K562 (cell line): ENCODE measurements at regions not wholly inside any gene's neighbourhood (a gene's known extent, or its start where the extent isn't known, plus 50 kb on each side); places are given as distances from the start of the nearest gene placed in this dataset.

Experiments used
- ATAC-seq: fragments of 200-7000 bp; cut with Tn5 transposase; 3 replicates; pipeline ENCODE4 v1.9.1; 2020; ENCODE audit warnings: moderate library complexity
- BruUV-seq: library from RNA; stranded (reverse); fragments of 400-500 nt; replicated peaks from 2 replicates; lab custom pipeline; 2021; lab: Mats Ljungman, UMichigan
- CTCF ChIA-PET: fragments of 300-600 bp; formaldehyde crosslinking; extraction: SDS; loops from one replicate; lab custom pipeline; 2021; ENCODE audit warnings: low intra/inter-chr PET ratio; lab: Yijun Ruan, JAX
- POLR2A ChIA-PET: fragments of 300-600, 350-650 bp; sonication (Branson Sonifier 250); formaldehyde crosslinking; extraction: SDS; loops from one replicate; lab custom pipeline; 2021; ENCODE audit warnings: antibody characterized with exemption, inconsistent platforms; lab: Yijun Ruan, JAX
- DNase-seq, 4 experiments: peaks; one replicate each; pipeline versions ENCODE4 v3.0.0 to v3.0.0-alpha.2; 2011 to 2018; ENCODE audit warnings: low spot score in 3 of 4, mixed read lengths in 3 of 4; ENCODE audit errors: extremely low read depth in 1 of 4
- FAIRE-seq: peaks from 2 replicates; lab custom pipeline; 2011; peaks lifted over from hg19 to GRCh38; lab: Jason Lieb, UNC
- H2AFZ ChIP-seq: 2 replicates; pipeline ENCODE4 v1.6.0; 2011; ENCODE audit warnings: low read depth, low read length, control low read depth, inconsistent platforms
- H3K27ac ChIP-seq: fragments of 200-600 bp; 3 replicates; pipeline ENCODE4 v1.8.0; 2011; ENCODE audit warnings: low read depth, mild to moderate bottlenecking, control low read depth, inconsistent platforms, low read length, moderate library complexity, mixed read lengths; ENCODE audit errors: extremely low read depth
- H3K27me3 ChIP-seq, 2 experiments: fragments of 300-600 bp in 1 of 2; 2 replicates in 1 of 2; 3 replicates in 1 of 2; pipeline versions ENCODE4 v1.6.0 to v1.8.0; 2011; ENCODE audit warnings: inconsistent platforms in 2 of 2, low read length in 2 of 2, mild to moderate bottlenecking in 1 of 2, mixed read lengths in 1 of 2, moderate library complexity in 1 of 2; ENCODE audit not compliant: control insufficient read depth in 2 of 2, insufficient read depth in 2 of 2
- H3K36me3 ChIP-seq: fragments of 300-600 bp; 3 replicates; pipeline ENCODE4 v1.8.0; 2011; ENCODE audit warnings: mild to moderate bottlenecking, low read length, inconsistent platforms; ENCODE audit not compliant: control insufficient read depth, insufficient read depth
- H3K4me1 ChIP-seq, 2 experiments: fragments of 200-600 bp in 1 of 2; replicated peaks in 1 of 2; 2 replicates in 1 of 2; 3 replicates in 1 of 2; pipeline versions ENCODE4 v1.5.1 to v1.8.0; 2011; ENCODE audit warnings: inconsistent platforms in 2 of 2, low read length in 2 of 2, mild to moderate bottlenecking in 1 of 2, mixed read lengths in 1 of 2, moderate library complexity in 1 of 2; ENCODE audit not compliant: control insufficient read depth in 2 of 2, insufficient read depth in 2 of 2
- H3K4me2 ChIP-seq: 2 replicates; pipeline ENCODE4 v1.6.1; 2011; ENCODE audit warnings: low read length, control low read depth, inconsistent platforms, mixed read lengths; ENCODE audit not compliant: insufficient read depth
- H3K4me3 ChIP-seq: fragments of 200-600 bp; sonication (generic), shearing (Covaris generic); 2 replicates; pipeline ENCODE4 v1.5.1; 2016; ENCODE audit warnings: control low read depth, inconsistent platforms
- H3K79me2 ChIP-seq: fragments of 200-600 bp; 3 replicates; pipeline ENCODE4 v1.8.0; 2011; ENCODE audit warnings: low read length, inconsistent platforms; ENCODE audit not compliant: control insufficient read depth, insufficient read depth
- H3K9ac ChIP-seq, 2 experiments: 2 replicates each; pipeline versions ENCODE4 v1.6.0 to v1.6.1; 2011; ENCODE audit warnings: low read depth in 2 of 2, low read length in 2 of 2, control low read depth in 1 of 2, inconsistent platforms in 1 of 2, mild to moderate bottlenecking in 1 of 2, mixed read lengths in 1 of 2; ENCODE audit not compliant: insufficient read depth in 1 of 2
- H3K9me1 ChIP-seq: one replicate; pipeline ENCODE4 v1.6.0; 2011; ENCODE audit warnings: inconsistent platforms, mild to moderate bottlenecking, low read length, moderate library complexity; ENCODE audit not compliant: control insufficient read depth, insufficient read depth
- H3K9me3 ChIP-seq: replicated peaks from 2 replicates; pipeline ENCODE4 v1.5.1; 2011; ENCODE audit warnings: low read depth, low read length, inconsistent platforms; ENCODE audit not compliant: control insufficient read depth, insufficient read depth
- H4K20me1 ChIP-seq: replicated peaks from 2 replicates; pipeline ENCODE4 v1.6.1; 2011; ENCODE audit warnings: low read length, inconsistent platforms, mixed read lengths; ENCODE audit not compliant: control insufficient read depth, insufficient read depth
- CHD1 ChIP-seq: fragments of 200-600 bp; sonication (generic); IDR thresholded peaks from one replicate; pipeline ENCODE4 v1.6.1; 2012; ENCODE audit warnings: mild to moderate bottlenecking, moderate library complexity, low read length, inconsistent platforms
- E2F3 ChIP-seq: fragments of 250-450 bp; sonication (Bioruptor Pico); IDR thresholded peaks from 2 replicates; pipeline ENCODE4 v1.4.0; 2020; ENCODE audit warnings: mild to moderate bottlenecking
- EZH2 ChIP-seq: IDR thresholded peaks from 2 replicates; pipeline ENCODE4 v1.6.1; 2012; ENCODE audit warnings: low read depth, mild to moderate bottlenecking, inconsistent platforms, low read length, borderline replicate concordance
- RBM34 ChIP-seq: fragments of 200-400 bp; formaldehyde crosslinking; IDR thresholded peaks from 2 replicates; pipeline ENCODE4 v1.6.1; 2018; ENCODE audit warnings: low read length, borderline replicate concordance; ENCODE audit not compliant: insufficient read depth
- ZBTB7A ChIP-seq: IDR thresholded peaks from 2 replicates; pipeline ENCODE4 v1.6.1; 2011; ENCODE audit warnings: low read depth, mild to moderate bottlenecking, low read length, moderate library complexity, borderline replicate concordance; ENCODE audit not compliant: control insufficient read depth
- ZNF12 ChIP-seq: sonication (generic); formaldehyde crosslinking; IDR thresholded peaks from 2 replicates; pipeline ENCODE4 v1.4.0; 2020; ENCODE audit warnings: mild to moderate bottlenecking, missing genetic modification reagents
- ZNF140 ChIP-seq: fragments of 250-450 bp; sonication (Bioruptor Pico); IDR thresholded peaks from 2 replicates; pipeline ENCODE4 v1.8.0; 2021; ENCODE audit warnings: moderate library complexity, mild to moderate bottlenecking, inconsistent platforms
- ZNF766 ChIP-seq: fragments of 200-800 bp; sonication (Bioruptor generic); conservative IDR thresholded peaks from 2 replicates; pipeline ENCODE4 v1.6.1; 2016; ENCODE audit warnings: missing genetic modification characterization, missing compliant biosample characterization
- in situ Hi-C: fragments of 300-500 bp; cut with MboI; formaldehyde crosslinking; loops from 4 replicates; pipeline ENCODE4 v1.15.0; 2018; ENCODE audit warnings: inconsistent platforms, mixed read lengths
- intact Hi-C: fragments of 100-400 bp; cut with micrococcal nuclease; formaldehyde crosslinking; loops from 2 replicates; pipeline ENCODE4 v1.14.2; 2022
- TF ChIP-seq, protein P1 (sequence below): fragments of 450-650 bp; IDR thresholded peaks from 2 replicates; pipeline ENCODE4 v1.6.1; 2016; ENCODE audit warnings: low read depth, mild to moderate bottlenecking, moderate library complexity
- TF ChIP-seq, protein P2 (sequence below): fragments of 450-650 bp; formaldehyde crosslinking; IDR thresholded peaks from 2 replicates; pipeline ENCODE4 v1.4.0; 2020; ENCODE audit warnings: mild to moderate bottlenecking, moderate library complexity
- TF ChIP-seq, protein P3 (sequence below): sonication (generic); formaldehyde crosslinking; IDR thresholded peaks from 2 replicates; pipeline ENCODE4 v1.8.0; 2023; ENCODE audit warnings: missing genetic modification reagents, mild to moderate bottlenecking, borderline replicate concordance

DNA sequence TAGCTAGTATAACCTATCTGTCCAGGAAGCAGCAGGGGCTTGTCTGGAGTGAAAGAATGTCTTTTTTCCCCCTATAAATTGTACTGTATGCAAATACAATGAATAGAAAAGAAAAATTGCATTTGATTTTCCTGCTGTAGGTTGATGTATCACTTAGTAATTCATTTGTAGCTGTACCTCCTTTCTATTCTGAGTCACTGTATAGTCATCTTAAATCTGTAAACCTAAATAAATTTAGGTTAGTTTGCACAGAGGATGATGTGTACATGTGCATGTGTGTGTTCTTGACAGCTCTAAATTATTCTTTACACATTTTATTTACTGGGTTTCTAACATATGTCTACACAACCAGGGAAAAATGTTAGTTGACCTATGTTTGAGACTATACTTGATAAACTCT, 478.7 kb upstream of the CNTNAP5 start:
- ChIA-PET POLR2A (no interaction called here), CTCF (no interaction called here)
- ATAC-seq (no peak), FAIRE-seq (no peak), DNase-seq (no peak)
- Histone ChIP-seq H3K79me2 (no peaks in the 10 kb centered on the region), H3K4me2 (no peak overlapping the region), H3K9me3 (no peaks in the 10 kb centered on the region), H3K27ac (no peak overlapping the region), H3K4me3 (no peak overlapping the region), H3K9me1 (no peaks in the 10 kb centered on the region), H3K36me3 (no peaks in the 10 kb centered on the region), H4K20me1 (no peaks in the 10 kb centered on the region), H3K27me3 (no peaks in the 10 kb centered on the region), H2AFZ (no peak overlapping the region), H3K4me1 (no peaks in the 10 kb centered on the region), H3K9ac (no peak overlapping the region)
- intact Hi-C loops (no loop called here), in situ Hi-C loops (no loop called here)
- no TSS peak for BruUV-seq
- TF ChIP-seq RBM34 (no peak), CHD1 (no peak), ZBTB7A (no peak), E2F3 (CRISPR knock-in tag) (no peak), ZNF140 (CRISPR knock-in tag) (no peak), ZNF12 (CRISPR knock-in tag) (no peak), EZH2 (no peak), ZNF766 (CRISPR knock-in tag) (no peak)
- TF ChIP-seq, protein P1, sequence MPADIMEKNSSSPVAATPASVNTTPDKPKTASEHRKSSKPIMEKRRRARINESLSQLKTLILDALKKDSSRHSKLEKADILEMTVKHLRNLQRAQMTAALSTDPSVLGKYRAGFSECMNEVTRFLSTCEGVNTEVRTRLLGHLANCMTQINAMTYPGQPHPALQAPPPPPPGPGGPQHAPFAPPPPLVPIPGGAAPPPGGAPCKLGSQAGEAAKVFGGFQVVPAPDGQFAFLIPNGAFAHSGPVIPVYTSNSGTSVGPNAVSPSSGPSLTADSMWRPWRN: no peak
- TF ChIP-seq, protein P2, sequence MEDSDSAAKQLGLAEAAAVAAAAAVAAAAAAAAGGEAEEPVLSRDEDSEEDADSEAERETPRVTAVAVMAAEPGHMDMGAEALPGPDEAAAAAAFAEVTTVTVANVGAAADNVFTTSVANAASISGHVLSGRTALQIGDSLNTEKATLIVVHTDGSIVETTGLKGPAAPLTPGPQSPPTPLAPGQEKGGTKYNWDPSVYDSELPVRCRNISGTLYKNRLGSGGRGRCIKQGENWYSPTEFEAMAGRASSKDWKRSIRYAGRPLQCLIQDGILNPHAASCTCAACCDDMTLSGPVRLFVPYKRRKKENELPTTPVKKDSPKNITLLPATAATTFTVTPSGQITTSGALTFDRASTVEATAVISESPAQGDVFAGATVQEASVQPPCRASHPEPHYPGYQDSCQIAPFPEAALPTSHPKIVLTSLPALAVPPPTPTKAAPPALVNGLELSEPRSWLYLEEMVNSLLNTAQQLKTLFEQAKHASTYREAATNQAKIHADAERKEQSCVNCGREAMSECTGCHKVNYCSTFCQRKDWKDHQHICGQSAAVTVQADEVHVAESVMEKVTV (CRISPR knock-in tag): no peak
- TF ChIP-seq, protein P3, sequence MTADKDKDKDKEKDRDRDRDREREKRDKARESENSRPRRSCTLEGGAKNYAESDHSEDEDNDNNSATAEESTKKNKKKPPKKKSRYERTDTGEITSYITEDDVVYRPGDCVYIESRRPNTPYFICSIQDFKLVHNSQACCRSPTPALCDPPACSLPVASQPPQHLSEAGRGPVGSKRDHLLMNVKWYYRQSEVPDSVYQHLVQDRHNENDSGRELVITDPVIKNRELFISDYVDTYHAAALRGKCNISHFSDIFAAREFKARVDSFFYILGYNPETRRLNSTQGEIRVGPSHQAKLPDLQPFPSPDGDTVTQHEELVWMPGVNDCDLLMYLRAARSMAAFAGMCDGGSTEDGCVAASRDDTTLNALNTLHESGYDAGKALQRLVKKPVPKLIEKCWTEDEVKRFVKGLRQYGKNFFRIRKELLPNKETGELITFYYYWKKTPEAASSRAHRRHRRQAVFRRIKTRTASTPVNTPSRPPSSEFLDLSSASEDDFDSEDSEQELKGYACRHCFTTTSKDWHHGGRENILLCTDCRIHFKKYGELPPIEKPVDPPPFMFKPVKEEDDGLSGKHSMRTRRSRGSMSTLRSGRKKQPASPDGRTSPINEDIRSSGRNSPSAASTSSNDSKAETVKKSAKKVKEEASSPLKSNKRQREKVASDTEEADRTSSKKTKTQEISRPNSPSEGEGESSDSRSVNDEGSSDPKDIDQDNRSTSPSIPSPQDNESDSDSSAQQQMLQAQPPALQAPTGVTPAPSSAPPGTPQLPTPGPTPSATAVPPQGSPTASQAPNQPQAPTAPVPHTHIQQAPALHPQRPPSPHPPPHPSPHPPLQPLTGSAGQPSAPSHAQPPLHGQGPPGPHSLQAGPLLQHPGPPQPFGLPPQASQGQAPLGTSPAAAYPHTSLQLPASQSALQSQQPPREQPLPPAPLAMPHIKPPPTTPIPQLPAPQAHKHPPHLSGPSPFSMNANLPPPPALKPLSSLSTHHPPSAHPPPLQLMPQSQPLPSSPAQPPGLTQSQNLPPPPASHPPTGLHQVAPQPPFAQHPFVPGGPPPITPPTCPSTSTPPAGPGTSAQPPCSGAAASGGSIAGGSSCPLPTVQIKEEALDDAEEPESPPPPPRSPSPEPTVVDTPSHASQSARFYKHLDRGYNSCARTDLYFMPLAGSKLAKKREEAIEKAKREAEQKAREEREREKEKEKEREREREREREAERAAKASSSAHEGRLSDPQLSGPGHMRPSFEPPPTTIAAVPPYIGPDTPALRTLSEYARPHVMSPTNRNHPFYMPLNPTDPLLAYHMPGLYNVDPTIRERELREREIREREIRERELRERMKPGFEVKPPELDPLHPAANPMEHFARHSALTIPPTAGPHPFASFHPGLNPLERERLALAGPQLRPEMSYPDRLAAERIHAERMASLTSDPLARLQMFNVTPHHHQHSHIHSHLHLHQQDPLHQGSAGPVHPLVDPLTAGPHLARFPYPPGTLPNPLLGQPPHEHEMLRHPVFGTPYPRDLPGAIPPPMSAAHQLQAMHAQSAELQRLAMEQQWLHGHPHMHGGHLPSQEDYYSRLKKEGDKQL (CRISPR knock-in tag): no peak
